HPDE6-E6E7 (cell line): ENCODE measurements at regions not wholly inside any gene's neighbourhood (a gene's known extent, or its start where the extent isn't known, plus 50 kb on each side); places are given as distances from the start of the nearest gene placed in this dataset.
"Not testable (repeated sequence)": the region's sequence is repeated elsewhere in the genome, so short reads cannot be mapped to it uniquely, and the experiment has no call there.

Experiments used
- DNase-seq: peaks from one replicate; pipeline ENCODE4 v3.0.0; 2011; ENCODE audit warnings: missing footprints; ENCODE audit errors: extremely low spot score

DNA sequence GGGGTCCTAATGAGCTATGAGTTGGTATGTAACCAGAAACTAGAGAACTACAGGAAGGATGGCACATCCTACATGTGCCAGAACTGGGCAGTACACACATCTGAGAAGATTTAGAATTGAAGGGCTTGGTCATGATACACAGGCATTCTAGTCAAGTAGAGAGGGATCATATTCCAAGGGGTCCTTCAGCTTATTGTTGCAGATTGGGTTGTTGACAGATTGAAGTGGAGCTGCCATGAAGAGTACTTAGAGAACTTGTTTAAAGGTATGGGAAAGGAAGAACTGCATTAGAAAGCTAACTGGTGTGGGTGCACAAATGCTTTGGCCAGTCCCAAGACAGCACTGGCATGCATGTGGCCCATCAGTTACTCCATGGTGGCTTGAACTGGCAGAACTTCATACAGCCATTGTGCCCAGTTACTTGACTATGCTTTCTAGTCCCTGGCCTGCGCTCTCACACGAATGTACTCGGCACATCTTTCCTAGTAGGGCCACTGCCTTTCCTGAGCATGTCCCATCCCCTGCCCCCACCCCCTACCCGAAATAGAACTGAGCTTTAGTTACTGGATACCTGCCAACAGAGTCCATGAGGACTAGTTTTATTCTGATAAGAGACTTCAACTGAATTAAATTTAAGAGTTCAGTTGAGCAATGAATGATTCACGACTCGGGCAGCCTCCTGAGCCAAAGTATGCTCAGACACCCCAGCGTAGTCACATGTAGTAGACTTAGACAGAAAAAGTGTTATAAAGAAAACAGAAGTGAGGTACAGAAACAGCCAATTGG, 64.0 kb downstream of the CCNG2 start:
- DNase-seq = no peak

DNA sequence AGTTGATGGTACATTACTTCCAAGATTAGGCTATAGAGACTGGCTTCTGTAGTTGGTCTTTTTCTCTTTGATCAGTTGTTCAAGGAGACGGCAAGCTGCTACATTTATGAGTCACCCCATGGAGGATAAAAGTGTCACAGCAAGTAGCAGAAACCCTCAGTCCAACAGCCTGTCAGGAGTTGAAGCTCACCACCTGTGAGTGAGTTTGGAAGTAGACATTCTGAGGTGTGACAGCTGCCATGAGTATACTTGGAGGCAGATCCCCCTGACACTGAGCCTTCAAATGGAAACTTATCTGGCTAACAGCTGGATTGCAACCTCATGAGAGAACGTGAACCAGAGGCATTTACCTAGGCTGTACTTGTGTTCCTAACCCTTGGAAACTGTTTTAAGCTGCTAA, 68.0 kb downstream of the CCNG2 start:
- no peak for DNase-seq

DNA sequence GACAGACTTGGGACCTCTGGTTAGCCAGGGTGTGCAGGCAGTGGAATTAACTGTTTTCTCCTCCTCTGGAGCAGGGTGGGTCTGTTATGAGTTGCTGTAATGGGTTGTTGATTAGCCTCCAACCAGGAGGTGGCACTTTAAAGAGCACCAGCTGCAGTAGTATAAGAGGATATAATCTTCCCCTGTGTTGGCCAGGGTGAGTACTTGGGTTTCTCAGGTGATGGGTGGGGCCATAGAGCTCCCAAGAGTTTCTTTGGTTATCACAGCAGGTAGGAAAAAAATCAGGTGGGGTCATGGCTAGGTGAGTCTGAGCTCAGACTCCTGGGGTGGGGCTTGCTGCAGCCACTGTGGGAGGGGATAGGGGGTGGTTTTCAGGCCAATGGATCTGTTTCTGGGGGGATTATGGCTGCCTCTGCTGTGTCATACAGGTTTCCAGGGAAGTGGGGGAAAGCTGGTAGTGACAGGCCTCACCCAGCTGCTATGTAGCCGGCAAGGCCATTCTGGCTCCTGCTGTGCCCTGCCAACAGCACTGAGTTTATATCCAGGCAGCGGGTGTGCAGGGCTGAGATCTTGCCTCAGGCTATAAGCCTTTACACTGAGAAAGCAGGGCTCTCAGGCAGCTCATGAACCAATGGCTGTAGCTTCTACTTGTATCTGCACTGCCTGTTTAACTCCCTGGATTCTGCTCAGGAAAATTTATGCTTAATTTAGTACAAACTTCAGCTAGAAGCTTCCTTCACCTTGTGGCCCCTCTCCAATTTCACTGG, 70.1 kb downstream of the CCNG2 start:
- no peak for DNase-seq

DNA sequence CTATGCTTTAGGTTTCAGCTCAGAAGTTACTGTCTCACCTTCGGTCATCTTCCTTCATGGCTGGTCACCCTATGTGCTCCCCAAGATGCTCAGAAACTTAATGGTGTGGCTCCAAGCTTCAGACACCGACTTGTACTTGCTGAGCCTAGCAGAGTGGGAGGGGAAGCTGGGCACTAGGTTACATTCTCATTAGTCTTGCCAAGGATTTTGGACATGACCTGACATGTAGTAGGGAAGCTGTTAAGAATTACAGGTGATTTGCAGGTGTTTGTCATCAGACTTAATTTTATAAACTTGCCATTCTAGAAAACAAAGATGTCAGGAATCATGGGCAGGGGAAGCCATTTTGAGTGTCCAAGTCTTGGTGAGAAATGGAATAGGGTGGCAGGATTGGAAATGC, 72.4 kb downstream of the CCNG2 start:
- DNase-seq = peak; percentile 38

DNA sequence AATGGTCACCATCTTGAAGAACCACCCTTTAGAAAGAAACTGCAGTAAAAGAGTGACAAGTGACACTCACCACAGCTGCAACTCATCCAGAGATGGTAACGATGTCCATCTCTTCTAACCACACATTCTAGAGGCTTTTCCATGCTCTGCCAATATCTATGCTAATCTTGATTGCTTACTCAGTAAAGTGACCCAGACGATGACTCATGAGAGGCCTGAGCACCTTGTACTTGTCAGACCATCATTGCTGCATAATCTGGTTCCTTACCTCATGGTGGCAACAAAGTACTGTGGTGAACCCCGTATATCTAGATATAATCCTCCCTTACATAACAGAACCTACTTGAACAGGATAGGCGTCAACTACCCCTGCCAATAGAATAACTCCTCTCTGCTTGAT, 75.6 kb downstream of the CCNG2 start:
- DNase-seq = peak; percentile 25

DNA sequence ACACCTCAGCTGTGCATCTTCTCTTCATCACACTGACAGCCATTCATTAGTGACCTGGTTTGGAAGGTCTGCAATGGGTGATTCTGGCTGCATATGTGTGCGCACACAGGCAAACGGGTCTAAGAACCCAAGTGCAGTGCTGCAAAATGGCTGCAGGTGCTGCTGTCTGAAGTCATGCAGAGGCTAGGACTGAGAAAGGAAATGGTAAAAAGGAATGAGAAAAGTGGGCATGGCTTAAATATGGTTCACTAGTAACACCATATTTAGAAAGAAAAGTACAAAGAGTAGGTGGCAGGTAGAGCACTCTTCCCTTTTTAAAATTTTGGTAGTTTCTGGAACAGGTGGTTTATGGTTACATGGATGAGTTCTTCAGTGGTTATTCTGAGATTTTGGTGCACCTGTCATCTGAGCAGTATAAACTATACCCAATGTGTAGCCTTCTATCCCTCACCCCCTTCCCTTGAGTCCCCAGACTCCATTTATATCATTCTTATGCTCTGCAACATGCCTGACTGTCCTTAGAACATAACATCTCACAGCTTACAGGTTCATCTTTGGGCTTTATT, 78.4 kb downstream of the CCNG2 start:
- no peak for DNase-seq

DNA sequence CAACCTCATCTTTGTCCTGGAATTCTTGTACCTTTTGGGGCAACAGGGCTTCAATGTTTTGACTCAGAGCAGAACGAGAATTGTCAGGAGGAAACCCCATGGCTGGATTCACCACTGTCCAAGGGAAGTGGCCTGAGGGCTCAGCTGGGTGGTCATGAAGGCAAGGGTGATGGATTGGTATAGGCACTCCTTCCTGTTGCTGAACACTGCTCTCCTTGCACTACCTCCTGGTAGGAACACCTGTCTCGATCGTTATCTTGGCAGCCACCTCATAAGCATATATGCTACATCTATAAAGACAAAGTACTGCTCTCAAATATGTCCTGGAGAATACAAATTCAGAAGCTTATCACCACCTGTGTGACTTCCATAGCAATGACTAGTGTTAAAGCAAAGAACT, 79.8 kb downstream of the CCNG2 start:
- DNase-seq = no peak

DNA sequence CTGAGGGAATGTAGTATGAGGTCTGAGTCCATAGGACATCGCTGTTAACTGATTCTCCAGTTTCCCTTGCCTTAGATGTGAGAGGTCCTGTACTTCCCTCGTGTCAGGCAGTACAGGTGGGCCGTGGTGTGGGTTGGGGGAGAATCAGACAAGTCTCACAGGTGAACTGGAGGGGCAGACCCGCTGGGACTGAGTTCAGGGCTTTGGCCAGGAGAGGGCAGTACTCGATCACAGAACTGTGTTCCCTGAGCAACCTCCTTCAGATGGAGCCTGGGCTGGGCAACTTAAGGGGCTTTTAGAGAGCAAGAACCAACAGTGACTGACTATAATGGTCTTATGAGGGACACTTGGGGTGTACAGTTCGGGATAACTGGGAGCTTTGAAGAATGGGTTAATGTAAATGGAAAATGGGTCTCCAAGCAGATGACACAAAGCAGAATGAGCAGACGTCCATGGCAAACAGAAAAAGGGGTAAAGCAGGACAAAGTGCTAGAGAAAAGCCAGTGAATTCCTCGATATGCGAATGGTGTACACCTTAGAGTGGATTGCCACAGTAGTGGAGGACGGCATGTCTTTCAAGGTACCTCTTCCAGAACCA, 83.6 kb downstream of the CCNG2 start:
- DNase-seq = peak; percentile 79

DNA sequence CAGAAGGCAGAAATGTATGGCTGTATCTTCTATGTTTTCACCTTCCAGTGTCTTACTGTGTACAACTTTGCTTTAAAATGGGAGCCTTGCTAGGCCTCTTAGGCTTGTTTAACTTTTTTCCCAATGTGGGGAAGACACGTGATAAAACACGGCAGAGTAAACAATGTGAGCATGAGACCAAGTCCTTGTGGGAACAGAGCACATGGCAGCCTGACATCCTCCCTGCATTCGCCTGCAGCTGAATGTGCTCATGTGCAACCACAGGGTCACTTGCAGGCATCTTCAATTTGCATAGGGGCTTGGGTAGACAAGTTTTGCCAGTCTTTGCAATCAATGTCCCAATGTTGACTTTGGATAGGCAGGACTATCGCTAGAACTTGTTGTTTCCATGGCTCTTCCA, 91.8 kb downstream of the CCNG2 start:
- DNase-seq = no peak

DNA sequence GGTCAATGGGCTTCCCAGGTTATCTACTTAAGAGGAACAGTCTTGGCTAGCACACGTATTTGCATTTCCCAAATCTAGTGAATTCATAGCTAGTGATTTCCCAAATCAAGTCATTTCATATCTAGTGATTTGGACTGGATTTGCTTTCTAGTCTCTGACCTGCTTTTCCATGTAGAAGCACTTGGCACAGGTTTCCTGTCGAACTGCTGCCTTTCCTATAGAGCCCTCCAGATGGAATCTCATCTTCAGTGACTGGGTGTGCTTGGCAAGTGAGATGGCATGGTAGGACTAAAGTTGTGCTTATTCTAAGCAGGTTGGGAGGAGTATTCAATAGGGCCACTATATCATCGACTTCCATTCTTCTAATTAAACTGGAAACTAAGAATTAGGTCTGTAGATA, 94.7 kb downstream of the CCNG2 start:
- no peak for DNase-seq

DNA sequence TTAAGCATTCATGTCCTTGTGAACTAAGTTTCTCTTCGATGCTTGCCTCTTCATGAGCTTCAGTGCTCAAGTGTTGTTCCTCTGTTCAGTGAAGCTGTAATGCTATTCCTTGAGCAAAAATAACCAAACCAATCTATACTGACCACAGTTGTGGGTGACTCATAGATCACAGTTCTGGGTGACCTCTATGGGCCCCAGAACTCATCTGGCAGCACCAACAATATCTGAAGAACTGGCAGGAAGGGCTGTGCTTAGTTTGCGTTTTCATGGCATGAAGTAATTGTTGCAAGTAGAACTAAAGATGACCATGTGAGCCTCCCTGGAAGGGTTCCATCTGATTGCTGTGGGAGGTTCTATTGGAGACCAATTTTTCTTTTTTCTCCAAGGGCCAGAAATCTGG, 106.2 kb downstream of the CCNG2 start:
- DNase-seq = no peak

DNA sequence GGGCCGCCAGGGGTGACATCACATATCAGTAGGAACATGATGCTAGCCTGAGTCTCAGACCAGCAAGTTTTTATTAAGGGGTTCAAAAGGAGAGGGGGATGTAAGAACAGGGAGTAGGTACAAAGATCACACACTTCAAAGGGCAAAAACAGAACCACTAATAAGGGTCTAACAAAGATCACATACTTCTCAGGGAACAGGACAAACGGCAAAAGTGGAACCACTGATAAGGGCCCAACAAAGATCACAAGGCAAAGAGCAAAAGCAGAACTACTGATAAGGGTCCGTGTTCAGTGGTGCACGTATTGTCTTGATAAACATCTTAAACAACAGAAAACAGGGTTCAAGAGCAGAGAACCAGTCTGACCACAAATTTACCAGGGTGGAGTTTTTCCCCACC, 107.0 kb downstream of the CCNG2 start:
- not testable (repeated sequence) for DNase-seq

DNA sequence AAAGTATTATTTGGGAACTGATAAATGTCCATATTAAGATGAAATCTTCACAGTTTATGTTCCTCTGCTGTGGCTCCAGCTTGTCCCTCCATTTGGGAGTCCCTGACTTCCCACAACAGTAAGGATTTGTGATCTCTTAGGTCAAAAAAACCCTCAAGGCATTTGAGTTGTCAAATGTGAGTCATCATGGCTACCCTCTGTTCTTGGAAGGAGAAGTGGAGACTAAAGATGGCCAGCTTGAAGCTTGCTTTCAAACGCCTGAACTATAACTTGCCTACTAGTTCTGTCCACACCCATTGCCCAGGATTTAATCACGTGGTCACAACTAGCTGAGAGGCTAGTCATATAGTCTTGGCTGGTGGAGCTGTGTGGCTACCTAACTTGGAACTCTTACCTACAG, 107.8 kb downstream of the CCNG2 start:
- no peak for DNase-seq

DNA sequence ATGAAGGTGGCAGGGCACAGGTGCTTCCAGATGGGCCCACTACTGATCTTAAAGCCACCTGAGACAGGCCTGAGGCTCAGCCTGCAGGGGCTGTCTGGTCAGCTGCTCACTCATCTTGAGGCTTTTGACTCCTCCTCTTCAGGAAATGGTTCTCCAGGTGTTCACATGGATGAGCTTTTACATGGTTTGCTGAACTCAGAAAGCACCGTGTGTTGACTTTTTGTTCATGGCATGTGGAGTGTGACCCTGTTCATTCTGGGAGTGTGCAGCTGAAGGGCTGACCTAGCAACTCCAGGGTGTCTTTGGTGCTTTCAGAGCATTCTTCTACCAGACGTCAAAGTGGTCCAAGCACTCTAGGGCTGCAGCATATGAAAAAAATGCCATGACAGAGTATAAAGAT, 111.1 kb downstream of the CCNG2 start:
- DNase-seq = no peak

DNA sequence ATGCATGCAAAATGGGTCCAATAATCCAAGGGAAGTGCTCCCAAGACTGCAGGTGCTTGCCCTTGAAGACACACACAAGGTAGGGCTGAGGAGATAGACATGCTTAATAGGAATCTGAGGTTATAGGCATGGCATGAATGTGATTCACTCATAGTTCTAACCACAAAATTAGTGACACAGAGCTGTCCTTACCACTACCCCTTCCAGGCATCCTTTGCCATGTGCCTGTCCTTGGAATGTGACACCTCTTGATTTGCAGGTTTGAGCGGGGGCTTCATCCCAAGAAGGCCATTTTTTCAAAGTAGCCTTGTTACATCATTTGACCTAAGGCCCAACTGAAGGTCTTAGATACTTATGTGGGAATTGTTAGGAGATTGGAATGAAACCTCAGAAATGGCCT, 112.5 kb downstream of the CCNG2 start:
- DNase-seq = peak; percentile 10

DNA sequence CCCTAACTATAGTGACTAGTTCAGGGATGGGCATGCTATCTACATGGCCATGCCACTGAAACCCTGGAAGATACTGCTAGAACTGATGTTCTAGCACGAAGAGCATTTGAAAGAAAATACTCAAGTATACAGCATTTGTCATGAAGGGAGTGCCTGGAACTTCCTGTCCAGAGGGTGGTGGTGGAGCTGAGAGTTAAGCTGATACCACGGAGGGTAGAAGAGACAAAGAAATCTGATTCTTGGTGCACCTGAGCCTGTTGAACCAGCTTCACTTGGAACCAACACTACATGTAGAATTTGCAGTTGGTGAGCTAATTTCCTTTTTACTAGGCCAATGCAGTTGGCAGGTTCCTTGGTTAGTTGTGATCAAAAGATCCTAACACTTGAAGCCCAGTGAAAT, 116.4 kb downstream of the CCNG2 start:
- no peak for DNase-seq

DNA sequence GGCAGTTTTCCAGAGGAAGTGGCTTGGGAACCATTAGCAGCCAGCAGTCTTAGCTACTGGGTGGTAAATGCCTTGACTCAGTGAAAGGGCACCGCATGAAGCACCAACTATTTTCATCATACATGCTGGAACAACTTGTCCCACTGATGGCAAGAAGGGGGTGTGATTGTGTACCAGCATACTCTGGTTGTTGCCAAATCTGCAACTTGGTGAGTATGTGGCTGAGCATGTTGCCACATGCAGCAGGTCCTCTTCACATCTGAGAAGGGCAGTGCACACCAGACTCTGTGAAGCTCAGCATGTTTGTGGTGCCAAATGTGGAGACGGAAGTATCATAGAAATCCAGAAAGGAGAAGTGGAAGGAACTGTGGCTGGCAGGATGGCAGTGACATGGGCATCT, 122.1 kb downstream of the CCNG2 start:
- DNase-seq = not testable (repeated sequence)

DNA sequence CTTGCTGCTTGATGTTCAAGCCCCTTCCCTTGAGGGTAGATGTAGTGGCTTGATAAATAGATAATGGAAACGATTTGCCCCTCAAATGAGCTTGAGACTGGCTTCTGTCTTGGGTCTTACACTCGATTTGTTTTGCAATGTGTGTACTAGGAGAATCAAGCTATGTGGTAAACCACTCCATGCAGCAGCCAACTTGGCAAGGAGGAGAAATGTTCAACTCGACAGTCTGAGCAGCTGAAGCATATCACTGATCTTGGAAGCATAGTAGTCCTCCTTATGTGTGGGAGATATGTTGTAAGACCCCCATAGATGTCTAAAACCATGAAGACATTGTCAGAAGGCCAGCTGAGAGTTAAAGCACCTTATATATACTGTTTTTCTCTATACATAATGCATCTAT, 125.3 kb downstream of the CCNG2 start:
- DNase-seq = no peak

DNA sequence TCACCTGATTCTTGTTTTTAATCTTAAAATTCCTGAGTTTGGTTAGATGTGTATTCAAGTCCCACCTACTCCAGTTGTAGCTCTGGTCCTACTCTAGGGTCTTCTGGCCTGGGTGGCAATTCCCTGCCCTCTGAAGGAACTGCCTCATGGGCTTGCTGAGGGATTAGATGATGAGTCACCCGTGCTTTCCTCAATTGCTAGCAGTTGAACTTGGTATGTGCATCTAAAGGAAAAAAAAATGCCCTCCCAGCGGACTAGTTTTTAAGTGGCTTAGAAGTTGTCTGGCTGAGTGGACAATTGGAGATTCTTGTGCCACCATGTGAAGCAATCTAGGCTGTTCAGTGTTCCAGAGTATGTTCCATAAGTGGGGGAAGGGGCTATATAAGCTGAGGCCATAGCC, 127.0 kb downstream of the CCNG2 start:
- DNase-seq = no peak

DNA sequence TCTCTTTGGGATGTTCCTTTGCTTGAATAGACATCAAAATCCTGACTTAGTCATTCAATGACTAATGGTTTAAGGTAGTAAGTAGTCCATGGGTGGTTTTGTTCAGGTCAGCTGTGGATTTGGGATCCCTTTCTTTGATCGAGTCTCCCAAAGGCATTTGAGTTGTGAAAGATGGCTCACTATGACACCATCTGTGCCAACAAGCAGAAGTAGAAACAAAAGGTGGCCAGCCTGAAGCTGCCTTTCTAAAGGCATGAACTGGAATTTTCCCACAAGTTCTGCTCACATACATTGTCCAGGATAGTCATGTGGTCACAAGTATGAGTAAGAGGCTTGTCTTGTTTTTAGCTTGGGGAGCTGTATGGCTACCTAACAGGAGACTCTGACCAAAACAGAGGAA, 129.9 kb downstream of the CCNG2 start:
- DNase-seq = no peak

DNA sequence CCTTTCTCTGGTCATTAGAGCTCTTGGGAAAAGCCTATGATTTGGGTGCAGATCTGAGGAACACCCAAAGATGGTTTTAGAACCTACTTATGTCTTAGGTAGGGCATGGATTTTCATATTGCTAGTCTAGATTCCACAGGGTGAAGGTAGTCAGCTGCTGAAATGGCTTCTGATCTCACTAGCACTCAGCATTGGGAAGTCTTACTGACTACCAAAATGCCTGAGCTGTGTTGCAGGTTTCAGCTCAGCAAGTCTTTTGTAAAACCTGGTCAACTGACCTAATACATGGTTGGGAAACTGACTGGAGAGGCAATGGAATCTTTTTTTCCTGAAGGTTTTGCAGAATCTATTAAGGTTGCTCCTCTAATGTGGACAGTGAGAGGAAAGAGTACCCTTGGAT, 136.4 kb downstream of the CCNG2 start:
- no peak for DNase-seq

DNA sequence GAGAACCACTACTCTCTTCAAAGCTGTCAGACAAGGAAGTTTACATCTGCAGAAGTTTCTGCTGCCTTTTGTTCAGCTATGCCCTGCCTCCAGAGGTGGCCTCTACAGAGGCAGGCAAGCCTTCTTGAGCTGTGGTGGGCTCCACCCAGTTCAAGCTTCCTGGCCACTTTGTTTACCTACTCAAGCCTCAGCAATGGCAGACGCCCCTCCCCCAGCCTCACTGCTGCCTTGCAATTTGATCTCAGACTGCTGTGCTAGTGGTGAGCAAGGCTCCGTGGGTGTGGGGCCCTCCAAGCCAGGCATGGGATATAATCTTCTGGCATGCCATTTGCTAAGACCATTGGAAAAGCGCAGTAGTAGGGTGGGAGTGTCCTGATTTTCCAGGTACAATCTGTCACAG, 144.0 kb downstream of the CCNG2 start:
- not testable (repeated sequence) for DNase-seq

DNA sequence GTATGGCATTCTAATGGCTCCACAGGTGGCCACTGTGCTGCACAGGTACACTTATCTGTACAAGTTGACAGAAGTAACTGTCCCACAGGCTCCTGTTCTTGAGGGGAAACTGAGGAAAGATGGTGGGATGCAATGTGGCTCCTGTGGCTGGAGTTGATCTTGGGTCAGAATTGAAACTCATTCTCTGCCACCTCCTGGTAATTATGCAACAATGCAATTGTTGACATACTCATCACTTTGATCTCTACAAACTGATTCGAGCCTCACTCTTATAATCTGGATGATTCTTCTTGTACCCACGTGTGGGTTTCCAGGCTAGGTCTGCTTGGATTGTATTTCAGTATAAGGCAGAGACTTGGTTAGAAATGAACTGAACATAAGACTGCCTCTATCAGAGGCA, 148.8 kb downstream of the CCNG2 start:
- DNase-seq = no peak
